ENCODE measurements at regions not wholly inside any gene's neighbourhood (a gene's known extent, or its start where the extent isn't known, plus 50 kb on each side); places are given as distances from the start of the nearest gene placed in this dataset.

DNA sequence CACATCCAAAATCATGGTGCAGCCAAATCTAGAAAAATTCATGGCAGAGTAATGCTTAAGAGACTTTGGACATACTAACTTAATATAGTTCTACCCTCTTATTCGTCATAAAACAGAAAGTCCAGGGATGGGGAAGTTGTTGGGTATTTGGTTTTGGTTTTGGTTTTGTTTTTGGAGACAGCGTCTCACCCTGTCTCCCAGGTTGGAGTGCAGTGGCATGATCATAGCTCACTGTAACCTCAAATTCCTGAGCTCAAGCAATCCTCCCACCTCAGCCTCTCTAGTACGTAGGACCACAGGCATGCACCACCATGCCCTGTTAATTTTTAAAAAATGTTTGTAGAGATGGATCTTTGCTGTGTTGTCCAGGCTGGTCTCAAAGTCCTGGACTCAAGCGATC lies 271.8 kb upstream of the TENM3 start:
- Histone ChIP-seq H3K27ac (ENCODE audit: low read depth, low read length) (no peak overlapping the region), H3K4me1 (ENCODE audit: control insufficient read depth in 3 of 3, insufficient read depth in 3 of 3, low read length in 3 of 3) (no peaks in the 10 kb centered on the region), H3K36me3 (ENCODE audit: control insufficient read depth in 3 of 3, insufficient read depth in 3 of 3, low read length in 3 of 3) (no peaks in the 10 kb centered on the region), H3K27me3 (ENCODE audit: control insufficient read depth in 3 of 3, insufficient read depth in 3 of 3, low read length in 3 of 3) (no peaks in the 10 kb centered on the region), H3K9ac (ENCODE audit: low read depth in 1 of 3, low read length in 3 of 3) (no peak overlapping the region), H3K9me3 (ENCODE audit: control insufficient read depth in 3 of 3, low read length in 3 of 3) (no peaks in the 10 kb centered on the region), H3K4me3 (ENCODE audit: low read length in 3 of 3) (no peak overlapping the region)

DNA sequence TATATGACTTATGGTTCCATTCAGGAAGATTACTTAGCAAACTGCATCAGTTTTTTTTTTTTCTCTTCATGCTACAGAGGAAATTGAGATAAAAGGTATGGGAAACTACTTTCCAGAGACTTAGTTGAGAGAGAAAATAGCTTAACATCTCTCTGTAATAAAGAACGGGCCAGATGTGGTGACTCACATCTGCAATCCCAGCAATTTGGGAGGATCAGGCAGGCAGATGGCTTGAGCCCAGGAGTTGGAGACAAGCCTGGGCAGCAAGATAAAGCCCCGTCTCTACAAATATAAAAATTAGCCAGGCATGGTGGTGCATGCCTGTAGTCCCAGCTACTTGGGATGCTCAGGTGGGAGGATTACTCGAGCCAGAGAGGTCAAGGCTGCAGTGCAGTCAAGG lies 271.2 kb upstream of the TENM3 start:
- Histone ChIP-seq H3K9me3 (ENCODE audit: control insufficient read depth in 3 of 3, low read length in 3 of 3) (no peaks in the 10 kb centered on the region), H3K27ac (ENCODE audit: low read depth, low read length) (no peak overlapping the region), H3K36me3 (ENCODE audit: control insufficient read depth in 3 of 3, insufficient read depth in 3 of 3, low read length in 3 of 3) (no peaks in the 10 kb centered on the region), H3K9ac (ENCODE audit: low read depth in 1 of 3, low read length in 3 of 3) (no peak overlapping the region), H3K4me1 (ENCODE audit: control insufficient read depth in 3 of 3, insufficient read depth in 3 of 3, low read length in 3 of 3) (no peaks in the 10 kb centered on the region), H3K27me3 (ENCODE audit: control insufficient read depth in 3 of 3, insufficient read depth in 3 of 3, low read length in 3 of 3) (no peaks in the 10 kb centered on the region), H3K4me3 (ENCODE audit: low read length in 3 of 3) (no peak overlapping the region)

- H3K27me3 ChIP-seq (ENCODE audit: control insufficient read depth in 3 of 3, insufficient read depth in 3 of 3, low read length in 3 of 3), result no peaks in the 10 kb centered on the region
- H3K4me3 ChIP-seq (ENCODE audit: low read length in 3 of 3), result no peak overlapping the region
- H3K27ac ChIP-seq (ENCODE audit: low read depth, low read length), result no peak overlapping the region
- H3K9ac ChIP-seq (ENCODE audit: low read depth in 1 of 3, low read length in 3 of 3), result no peak overlapping the region
- H3K4me1 ChIP-seq (ENCODE audit: control insufficient read depth in 3 of 3, insufficient read depth in 3 of 3, low read length in 3 of 3), result no peaks in the 10 kb centered on the region
- no peaks in the 10 kb centered on the region for H3K9me3 ChIP-seq (ENCODE audit: control insufficient read depth in 3 of 3, low read length in 3 of 3)
- no peaks in the 10 kb centered on the region for H3K36me3 ChIP-seq (ENCODE audit: control insufficient read depth in 3 of 3, insufficient read depth in 3 of 3, low read length in 3 of 3)
Measured at GRCh38 chr4:181976764-181977163, 266.4 kb upstream of the TENM3 start.

DNA sequence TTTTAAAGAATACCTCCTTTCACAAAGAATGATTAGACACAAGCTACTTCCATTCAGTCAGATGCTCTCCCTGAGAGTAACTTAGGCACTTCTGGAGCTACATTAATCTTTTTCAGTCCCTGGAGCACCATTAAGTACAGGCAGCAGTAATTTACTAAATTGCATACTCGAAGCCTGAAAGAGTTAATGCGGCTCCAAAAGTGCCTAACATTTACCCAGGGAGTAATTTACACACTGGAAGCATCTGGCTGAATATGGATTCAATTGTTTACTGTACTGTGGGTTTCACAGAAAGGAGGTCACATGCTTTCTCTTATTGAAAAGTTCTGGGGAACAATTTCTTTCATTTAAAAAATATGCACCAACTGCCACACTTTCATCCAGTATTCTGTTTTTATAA lies 260.8 kb upstream of the TENM3 start:
- H3K4me1 ChIP-seq (ENCODE audit: control insufficient read depth in 3 of 3, insufficient read depth in 3 of 3, low read length in 3 of 3), result no peaks in the 10 kb centered on the region
- no peaks in the 10 kb centered on the region for H3K9me3 ChIP-seq (ENCODE audit: control insufficient read depth in 3 of 3, low read length in 3 of 3)
- H3K27me3 ChIP-seq (ENCODE audit: control insufficient read depth in 3 of 3, insufficient read depth in 3 of 3, low read length in 3 of 3), result no peaks in the 10 kb centered on the region
- H3K4me3 ChIP-seq (ENCODE audit: low read length in 3 of 3), result no peak overlapping the region
- H3K9ac ChIP-seq (ENCODE audit: low read depth in 1 of 3, low read length in 3 of 3), result no peak overlapping the region
- no peaks in the 10 kb centered on the region for H3K36me3 ChIP-seq (ENCODE audit: control insufficient read depth in 3 of 3, insufficient read depth in 3 of 3, low read length in 3 of 3)
- no peak overlapping the region for H3K27ac ChIP-seq (ENCODE audit: low read depth, low read length)

GRCh38 chr4:181982856-181983255 lies 260.3 kb upstream of the TENM3 start:
- Histone ChIP-seq H3K27me3 (ENCODE audit: control insufficient read depth in 3 of 3, insufficient read depth in 3 of 3, low read length in 3 of 3) (no peaks in the 10 kb centered on the region), H3K36me3 (ENCODE audit: control insufficient read depth in 3 of 3, insufficient read depth in 3 of 3, low read length in 3 of 3) (no peaks in the 10 kb centered on the region), H3K9me3 (ENCODE audit: control insufficient read depth in 3 of 3, low read length in 3 of 3) (no peaks in the 10 kb centered on the region), H3K4me3 (ENCODE audit: low read length in 3 of 3) (no peak overlapping the region), H3K4me1 (ENCODE audit: control insufficient read depth in 3 of 3, insufficient read depth in 3 of 3, low read length in 3 of 3) (no peaks in the 10 kb centered on the region), H3K9ac (ENCODE audit: low read depth in 1 of 3, low read length in 3 of 3) (no peak overlapping the region), H3K27ac (ENCODE audit: low read depth, low read length) (no peak overlapping the region)

DNA sequence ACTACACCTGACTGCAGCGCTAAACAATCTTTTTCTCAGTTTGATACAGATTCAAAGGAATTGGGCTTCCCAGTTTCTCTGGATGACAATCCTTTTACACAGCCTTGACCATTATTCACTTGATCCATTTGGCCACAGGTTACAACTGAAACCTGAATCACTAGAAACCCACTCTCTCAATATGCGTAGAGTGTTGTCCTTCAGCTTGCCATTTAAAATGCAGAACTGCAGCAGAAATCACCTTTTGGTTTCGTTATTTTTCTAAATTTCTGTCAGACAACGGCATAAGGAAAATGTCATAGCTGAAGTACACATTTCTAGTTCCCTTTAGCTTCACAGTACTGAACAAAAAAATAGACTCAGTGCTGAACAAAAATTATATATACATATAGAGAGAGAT lies 255.8 kb upstream of the TENM3 start:
- H3K9me3 ChIP-seq (ENCODE audit: control insufficient read depth in 3 of 3, low read length in 3 of 3), result no peaks in the 10 kb centered on the region
- no peaks in the 10 kb centered on the region for H3K4me1 ChIP-seq (ENCODE audit: control insufficient read depth in 3 of 3, insufficient read depth in 3 of 3, low read length in 3 of 3)
- H3K27ac ChIP-seq (ENCODE audit: low read depth, low read length), result no peak overlapping the region
- no peaks in the 10 kb centered on the region for H3K36me3 ChIP-seq (ENCODE audit: control insufficient read depth in 3 of 3, insufficient read depth in 3 of 3, low read length in 3 of 3)
- H3K4me3 ChIP-seq (ENCODE audit: low read length in 3 of 3), result no peak overlapping the region
- H3K9ac ChIP-seq (ENCODE audit: low read depth in 1 of 3, low read length in 3 of 3), result no peak overlapping the region
- H3K27me3 ChIP-seq (ENCODE audit: control insufficient read depth in 3 of 3, insufficient read depth in 3 of 3, low read length in 3 of 3), result no peaks in the 10 kb centered on the region

DNA sequence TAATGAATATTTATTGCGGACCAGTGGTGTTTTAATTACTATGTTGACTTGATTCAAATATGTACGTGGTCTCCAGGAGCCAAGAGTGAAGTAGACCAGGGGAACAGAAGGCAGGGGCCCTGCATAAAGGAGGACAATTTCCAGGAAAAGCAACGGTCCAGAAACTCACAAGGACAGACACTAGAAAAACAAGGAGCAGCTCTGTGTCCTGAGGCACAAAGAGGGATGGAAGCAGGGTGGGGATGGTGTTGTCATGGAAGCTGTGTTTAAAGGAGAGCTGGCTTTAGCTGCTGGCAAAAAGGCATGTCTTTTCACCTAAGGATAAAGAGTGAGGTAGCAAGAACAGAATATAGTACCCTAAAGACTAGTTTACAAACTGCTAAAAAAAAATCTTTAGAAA lies 254.1 kb upstream of the TENM3 start:
- Histone ChIP-seq H3K36me3 (ENCODE audit: control insufficient read depth in 3 of 3, insufficient read depth in 3 of 3, low read length in 3 of 3) (no peaks in the 10 kb centered on the region), H3K4me1 (ENCODE audit: control insufficient read depth in 3 of 3, insufficient read depth in 3 of 3, low read length in 3 of 3) (no peaks in the 10 kb centered on the region), H3K4me3 (ENCODE audit: low read length in 3 of 3) (no peak overlapping the region), H3K9ac (ENCODE audit: low read depth in 1 of 3, low read length in 3 of 3) (no peak overlapping the region), H3K9me3 (ENCODE audit: control insufficient read depth in 3 of 3, low read length in 3 of 3) (no peaks in the 10 kb centered on the region), H3K27ac (ENCODE audit: low read depth, low read length) (no peak overlapping the region), H3K27me3 (ENCODE audit: control insufficient read depth in 3 of 3, insufficient read depth in 3 of 3, low read length in 3 of 3) (no peaks in the 10 kb centered on the region)

DNA sequence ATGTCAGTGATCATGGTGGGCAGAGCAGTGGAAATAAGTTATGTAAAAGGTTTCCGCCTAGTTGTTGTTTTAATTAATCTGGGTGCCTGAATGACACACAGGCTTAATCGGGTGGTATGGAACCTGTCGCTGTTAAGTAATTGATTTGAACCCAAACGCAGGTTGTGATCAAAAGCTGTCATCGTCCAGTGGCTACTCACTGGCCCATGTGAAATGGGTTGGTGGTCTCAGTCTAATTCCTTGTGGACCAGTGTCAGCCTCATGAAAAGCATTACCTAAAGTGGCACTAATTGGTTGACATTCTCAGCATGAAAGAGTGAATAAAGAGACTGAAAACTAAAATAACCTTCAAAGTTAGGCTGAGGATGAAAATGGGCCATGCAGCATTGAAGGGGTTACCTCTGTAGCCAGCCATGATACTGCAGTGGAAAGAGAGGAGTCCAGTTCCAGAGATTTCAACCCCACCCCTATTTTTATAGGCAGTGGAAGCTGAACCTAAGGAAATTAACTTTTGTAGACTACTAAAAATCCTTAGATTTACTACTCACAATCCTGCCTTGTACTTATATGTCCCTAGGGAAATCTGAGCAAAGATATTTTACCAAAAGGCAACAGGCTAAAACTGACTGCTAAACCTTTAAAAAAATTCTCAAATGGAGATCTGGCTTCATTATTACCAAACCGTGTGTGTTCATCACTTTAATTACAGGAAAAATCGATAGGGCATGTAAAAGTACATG lies 251.7 kb upstream of the TENM3 start:
- H3K9me3 ChIP-seq (ENCODE audit: control insufficient read depth in 3 of 3, low read length in 3 of 3), result no peaks in the 10 kb centered on the region
- no peak overlapping the region for H3K4me3 ChIP-seq (ENCODE audit: low read length in 3 of 3)
- H3K27me3 ChIP-seq (ENCODE audit: control insufficient read depth in 3 of 3, insufficient read depth in 3 of 3, low read length in 3 of 3), result no peaks in the 10 kb centered on the region
- no peak overlapping the region for H3K9ac ChIP-seq (ENCODE audit: low read depth in 1 of 3, low read length in 3 of 3)
- H3K27ac ChIP-seq (ENCODE audit: low read depth, low read length), result no peak overlapping the region
- no peaks in the 10 kb centered on the region for H3K4me1 ChIP-seq (ENCODE audit: control insufficient read depth in 3 of 3, insufficient read depth in 3 of 3, low read length in 3 of 3)
- H3K36me3 ChIP-seq (ENCODE audit: control insufficient read depth in 3 of 3, insufficient read depth in 3 of 3, low read length in 3 of 3), result no peaks in the 10 kb centered on the region

- Histone ChIP-seq H3K27ac (ENCODE audit: low read depth, low read length) (no peak overlapping the region), H3K4me1 (ENCODE audit: control insufficient read depth in 3 of 3, insufficient read depth in 3 of 3, low read length in 3 of 3) (no peaks in the 10 kb centered on the region), H3K36me3 (ENCODE audit: control insufficient read depth in 3 of 3, insufficient read depth in 3 of 3, low read length in 3 of 3) (no peaks in the 10 kb centered on the region), H3K4me3 (ENCODE audit: low read length in 3 of 3) (no peak overlapping the region), H3K9ac (ENCODE audit: low read depth in 1 of 3, low read length in 3 of 3) (no peak overlapping the region), H3K9me3 (ENCODE audit: control insufficient read depth in 3 of 3, low read length in 3 of 3) (no peaks in the 10 kb centered on the region), H3K27me3 (ENCODE audit: control insufficient read depth in 3 of 3, insufficient read depth in 3 of 3, low read length in 3 of 3) (peaks cover 0 to 2% (median 0%) of the 10 kb centered on the region in 3 donors)
Measured at GRCh38 chr4:181998398-181999295, 244.6 kb upstream of the TENM3 start.

DNA sequence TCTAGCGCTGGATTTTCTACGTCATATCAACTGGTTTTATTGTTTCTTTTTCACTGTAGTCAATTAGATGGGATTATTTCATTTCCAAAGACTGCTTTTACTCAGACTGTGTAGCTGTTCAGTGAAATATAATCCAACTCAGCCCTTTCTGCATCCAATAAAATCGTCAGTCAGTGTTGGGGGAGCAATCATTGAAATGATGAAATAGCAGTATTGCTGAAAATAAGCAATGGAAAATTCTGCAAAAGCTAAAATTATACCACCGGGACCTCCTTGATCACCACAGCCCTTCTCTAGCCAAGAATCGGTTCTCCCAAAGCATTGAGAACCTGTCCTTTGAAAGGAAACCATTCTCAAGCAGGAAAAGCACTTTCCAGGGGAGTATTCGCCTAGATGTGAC lies 243.1 kb upstream of the TENM3 start:
- H3K27ac ChIP-seq (ENCODE audit: low read depth, low read length), result no peak overlapping the region
- H3K9me3 ChIP-seq (ENCODE audit: control insufficient read depth in 3 of 3, low read length in 3 of 3), result no peaks in the 10 kb centered on the region
- no peaks in the 10 kb centered on the region for H3K36me3 ChIP-seq (ENCODE audit: control insufficient read depth in 3 of 3, insufficient read depth in 3 of 3, low read length in 3 of 3)

More for the DNA sequence above, 243.1 kb upstream of the TENM3 start:
- Histone ChIP-seq H3K9ac (ENCODE audit: low read depth in 1 of 3, low read length in 3 of 3) (no peak overlapping the region), H3K27me3 (ENCODE audit: control insufficient read depth in 3 of 3, insufficient read depth in 3 of 3, low read length in 3 of 3) (peaks cover 0 to 2% (median 0%) of the 10 kb centered on the region in 3 donors), H3K4me1 (ENCODE audit: control insufficient read depth in 3 of 3, insufficient read depth in 3 of 3, low read length in 3 of 3) (no peaks in the 10 kb centered on the region), H3K4me3 (ENCODE audit: low read length in 3 of 3) (no peak overlapping the region)

Data from skeletal muscle tissue (tissue), 3 donors.